Kidney (tissue), 13 donors: ENCODE measurements at regions not wholly inside any gene's neighbourhood (a gene's known extent, or its start where the extent isn't known, plus 50 kb on each side); places are given as distances from the start of the nearest gene placed in this dataset.

Experiments
- DNase-seq, 5 donors: peaks; one replicate each; pipeline ENCODE4 v3.0.0-alpha.2; 2013 to 2020
- FAIRE-seq: peaks from 2 replicates; lab custom pipeline; 2012; peaks lifted over from hg19 to GRCh38; lab: Jason Lieb, UNC
- H3K27ac ChIP-seq, 2 donors: one replicate each; pipeline ENCODE4 v1.7.0; 2013; ENCODE audit warnings: low read depth in 2 of 2, low read length in 2 of 2, inconsistent platforms in 1 of 2
- H3K27me3 ChIP-seq: one replicate; pipeline ENCODE4 v1.7.1; 2013; ENCODE audit warnings: low read length, inconsistent platforms; ENCODE audit not compliant: control insufficient read depth, insufficient read depth
- H3K36me3 ChIP-seq, 3 donors: one replicate each; pipeline versions ENCODE4 v1.7.0 to v1.7.1; 2013; ENCODE audit warnings: low read length in 3 of 3, control low read depth in 1 of 3, inconsistent platforms in 1 of 3; ENCODE audit not compliant: insufficient read depth in 3 of 3, control insufficient read depth in 2 of 3
- H3K4me1 ChIP-seq, 3 donors: one replicate each; pipeline versions ENCODE4 v1.7.0 to v1.7.1; 2013; ENCODE audit warnings: low read length in 3 of 3, inconsistent platforms in 1 of 3, low read depth in 1 of 3; ENCODE audit not compliant: control insufficient read depth in 2 of 3, insufficient read depth in 2 of 3
- H3K4me3 ChIP-seq, 3 donors: one replicate each; pipeline versions ENCODE4 v1.7.0 to v1.8.1; 2013; ENCODE audit warnings: low read length in 3 of 3, control low read depth in 1 of 3, inconsistent platforms in 1 of 3
- H3K9ac ChIP-seq, 3 donors: one replicate each; pipeline versions ENCODE4 v1.7.0 to v1.7.1; 2013; ENCODE audit warnings: low read length in 3 of 3, control low read depth in 1 of 3, inconsistent platforms in 1 of 3
- H3K9me3 ChIP-seq, 3 donors: one replicate each; pipeline versions ENCODE4 v1.7.0 to v1.7.1; 2013; ENCODE audit warnings: low read length in 3 of 3, control low read depth in 1 of 3, inconsistent platforms in 1 of 3; ENCODE audit not compliant: control insufficient read depth in 2 of 3, insufficient read depth in 1 of 3
- CTCF ChIP-seq: IDR thresholded peaks from 3 replicates; pipeline ENCODE4 v1.5.1; 2012; ENCODE audit warnings: mild to moderate bottlenecking, moderate library complexity, borderline replicate concordance; ENCODE audit not compliant: insufficient read depth; ENCODE audit errors: extremely low read depth
- intact Hi-C: fragments of 100-400 bp; cut with DNase I; formaldehyde crosslinking; loops from one replicate; pipeline ENCODE4 v1.11.1; 2022
- donor health status: control.
- donor health status: control.
- donor health status: control.
- donor health status: control.
- donor health status: control.
- donor health status: DM: yes; HTN: yes; CAD: no.
- donor health status: Normal renal cell carcinoma (clear cell type).

- DNase-seq (no peak), FAIRE-seq (no peak)
- no peak overlapping the region for H3K9ac ChIP-seq
- no peak for TF ChIP-seq CTCF
- H3K4me1 ChIP-seq, result peaks cover 0 to 8% (median 2%) of the 10 kb centered on the region in 3 donors
- no peaks in the 10 kb centered on the region for H3K9me3 ChIP-seq
- H3K27ac ChIP-seq, result no peak overlapping the region
- no peaks in the 10 kb centered on the region for H3K36me3 ChIP-seq
- H3K27me3 ChIP-seq, result no peaks in the 10 kb centered on the region
- H3K4me3 ChIP-seq, result no peak overlapping the region
- intact Hi-C loops, result no loop called here
These were observed 206.6 kb downstream of the DAD1 start for GRCh38 chr14:22382395-22382794.

- FAIRE-seq, result no peak
- TF ChIP-seq CTCF, result no peak
- intact Hi-C loops, result no loop called here
- Histone ChIP-seq H3K9me3 (no peaks in the 10 kb centered on the region), H3K4me1 (peaks cover 0 to 8% (median 2%) of the 10 kb centered on the region in 3 donors), H3K4me3 (no peak overlapping the region), H3K9ac (no peak overlapping the region), H3K27ac (no peak overlapping the region), H3K27me3 (no peaks in the 10 kb centered on the region), H3K36me3 (no peaks in the 10 kb centered on the region)
- DNase-seq, result no peak
These were observed 207.3 kb downstream of the DAD1 start for GRCh38 chr14:22381766-22382165.

- Histone ChIP-seq H3K4me1 (peaks cover 0 to 8% (median 2%) of the 10 kb centered on the region in 3 donors), H3K27ac (no peak overlapping the region), H3K9me3 (no peaks in the 10 kb centered on the region), H3K4me3 (no peak overlapping the region), H3K27me3 (no peaks in the 10 kb centered on the region), H3K9ac (no peak overlapping the region), H3K36me3 (no peaks in the 10 kb centered on the region)
- no peak for TF ChIP-seq CTCF
- intact Hi-C loops, result no loop called here
- FAIRE-seq (no peak), DNase-seq (no peak)
These were observed 207.6 kb downstream of the DAD1 start for GRCh38 chr14:22381408-22381760.
